AG09319 (cell line): ENCODE measurements at regions not wholly inside any gene's neighbourhood (a gene's known extent, or its start where the extent isn't known, plus 50 kb on each side); places are given as distances from the start of the nearest gene placed in this dataset.

Experiments used
- DNase-seq: peaks from one replicate; pipeline ENCODE4 v3.0.0-alpha.2; 2010; ENCODE audit warnings: low read depth; ENCODE audit errors: extremely low read depth
- TF ChIP-seq, protein P1 (sequence below): IDR thresholded peaks from 2 replicates; pipeline ENCODE4 v1.5.1; 2011; ENCODE audit warnings: low read depth, mild to moderate bottlenecking, inconsistent platforms, low read length, moderate library complexity

DNA sequence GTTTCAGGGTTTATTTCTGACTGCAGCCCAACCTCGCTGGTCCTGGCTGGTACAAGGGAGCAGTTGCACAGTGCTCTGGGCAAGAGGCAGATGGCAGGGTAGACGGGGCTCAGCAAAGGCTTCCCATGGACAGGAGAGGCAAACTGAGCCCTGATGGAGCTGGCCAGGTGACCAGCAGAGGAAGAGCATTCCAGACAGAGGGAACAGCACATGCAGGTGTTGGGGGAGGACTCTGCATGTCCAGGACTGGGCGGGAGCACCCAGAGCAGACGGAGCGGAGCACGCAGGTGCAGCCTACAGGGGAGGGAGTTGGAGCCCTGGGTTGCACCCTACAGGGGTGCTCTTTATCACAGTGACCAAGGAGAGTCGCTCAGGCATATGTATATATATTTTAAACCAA, 285.3 kb downstream of the FOXL1 start:
- TF ChIP-seq, protein P1, sequence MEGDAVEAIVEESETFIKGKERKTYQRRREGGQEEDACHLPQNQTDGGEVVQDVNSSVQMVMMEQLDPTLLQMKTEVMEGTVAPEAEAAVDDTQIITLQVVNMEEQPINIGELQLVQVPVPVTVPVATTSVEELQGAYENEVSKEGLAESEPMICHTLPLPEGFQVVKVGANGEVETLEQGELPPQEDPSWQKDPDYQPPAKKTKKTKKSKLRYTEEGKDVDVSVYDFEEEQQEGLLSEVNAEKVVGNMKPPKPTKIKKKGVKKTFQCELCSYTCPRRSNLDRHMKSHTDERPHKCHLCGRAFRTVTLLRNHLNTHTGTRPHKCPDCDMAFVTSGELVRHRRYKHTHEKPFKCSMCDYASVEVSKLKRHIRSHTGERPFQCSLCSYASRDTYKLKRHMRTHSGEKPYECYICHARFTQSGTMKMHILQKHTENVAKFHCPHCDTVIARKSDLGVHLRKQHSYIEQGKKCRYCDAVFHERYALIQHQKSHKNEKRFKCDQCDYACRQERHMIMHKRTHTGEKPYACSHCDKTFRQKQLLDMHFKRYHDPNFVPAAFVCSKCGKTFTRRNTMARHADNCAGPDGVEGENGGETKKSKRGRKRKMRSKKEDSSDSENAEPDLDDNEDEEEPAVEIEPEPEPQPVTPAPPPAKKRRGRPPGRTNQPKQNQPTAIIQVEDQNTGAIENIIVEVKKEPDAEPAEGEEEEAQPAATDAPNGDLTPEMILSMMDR, result no peak
- DNase-seq, result no peak

DNA sequence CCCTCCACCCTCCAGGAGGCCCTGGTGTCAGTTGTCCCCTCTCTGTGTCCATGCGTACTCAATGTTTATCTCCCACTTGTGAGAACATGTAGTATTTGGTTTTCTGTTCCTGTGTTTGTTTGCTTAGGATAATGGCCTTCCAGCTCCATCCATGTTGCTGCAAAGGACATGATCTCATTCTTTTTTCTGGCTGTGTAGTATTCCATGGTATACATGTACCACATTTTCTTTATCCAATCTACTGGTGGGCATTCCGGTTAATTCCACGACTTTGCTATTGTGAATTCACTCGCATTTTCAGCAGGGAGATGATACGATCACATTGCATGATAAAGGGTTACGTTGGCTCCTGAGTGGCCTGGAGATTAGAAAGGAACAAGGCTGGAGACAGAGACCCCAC, 286.2 kb downstream of the FOXL1 start:
- no peak for DNase-seq
- TF ChIP-seq, protein P1, result no peak

GRCh38 chr16:86865851-86866662, 287.7 kb downstream of the FOXL1 start:
- TF ChIP-seq, protein P1, result no peak
- no peak for DNase-seq

GRCh38 chr16:86866986-86867722, 288.8 kb downstream of the FOXL1 start:
- TF ChIP-seq, protein P1, result no peak
- DNase-seq, result no peak

GRCh38 chr16:86868070-86868469, 289.7 kb downstream of the FOXL1 start:
- TF ChIP-seq, protein P1, result no peak
- DNase-seq, result no peak

DNA sequence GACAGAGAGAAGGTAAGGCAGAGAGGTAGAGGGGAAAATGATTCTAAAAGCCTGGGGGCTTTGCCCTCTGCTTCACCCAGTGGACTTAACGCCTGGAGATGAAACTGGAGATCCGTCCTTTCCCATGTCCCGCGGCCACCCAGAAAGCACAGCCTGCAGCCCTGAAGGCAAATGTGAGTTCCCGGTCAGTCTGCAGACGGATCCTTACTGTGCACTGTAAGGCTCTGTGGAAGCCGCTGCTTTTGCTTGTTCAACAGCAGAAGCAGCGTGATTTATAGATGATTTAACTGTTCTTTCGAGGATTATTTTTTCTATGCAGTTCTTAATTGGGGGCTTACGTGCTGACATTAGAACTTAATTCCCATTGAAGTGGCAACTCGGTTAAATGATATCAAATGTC, 290.4 kb downstream of the FOXL1 start:
- DNase-seq, result no peak
- TF ChIP-seq, protein P1, result no peak

- DNase-seq, result no peak
- TF ChIP-seq, protein P1, result no peak
Observed at GRCh38 chr16:86869288-86870022, 291.1 kb downstream of the FOXL1 start.
